ENCODE measurements at regions not wholly inside any gene's neighbourhood (a gene's known extent, or its start where the extent isn't known, plus 50 kb on each side); places are given as distances from the start of the nearest gene placed in this dataset.
"Not testable (repeated sequence)": the region's sequence is repeated elsewhere in the genome, so short reads cannot be mapped to it uniquely, and the experiment has no call there.

GRCh38 chr10:125235093-125236069 is 75.0 kb upstream of the CTBP2 start:
- Histone ChIP-seq H3K27ac (no peak overlapping the region), H3K36me3 (no peaks in the 10 kb centered on the region), H3K4me1 (no peaks in the 10 kb centered on the region), H3K4me3 (no peak overlapping the region), H3K27me3 (no peaks in the 10 kb centered on the region), H3K9me3 (peaks cover 7 to 13% of the 10 kb centered on the region in 2 donors)
- WGBS, 2 donors (ENCODE audit: low coverage in 1 of 2): 79 to 100% methylated on average over 2 to 6 of the region's 6 CpGs
- no peak for DNase-seq
- no peak for TF ChIP-seq POLR2AphosphoS5 (IDR thresholded peaks at IDR 0.05)
- no peak for TF ChIP-seq EP300 (IDR thresholded peaks at IDR 0.05; ENCODE audit: low read depth)
- TF ChIP-seq POLR2A (IDR thresholded peaks at IDR 0.05): no peak
- TF ChIP-seq, protein P1, sequence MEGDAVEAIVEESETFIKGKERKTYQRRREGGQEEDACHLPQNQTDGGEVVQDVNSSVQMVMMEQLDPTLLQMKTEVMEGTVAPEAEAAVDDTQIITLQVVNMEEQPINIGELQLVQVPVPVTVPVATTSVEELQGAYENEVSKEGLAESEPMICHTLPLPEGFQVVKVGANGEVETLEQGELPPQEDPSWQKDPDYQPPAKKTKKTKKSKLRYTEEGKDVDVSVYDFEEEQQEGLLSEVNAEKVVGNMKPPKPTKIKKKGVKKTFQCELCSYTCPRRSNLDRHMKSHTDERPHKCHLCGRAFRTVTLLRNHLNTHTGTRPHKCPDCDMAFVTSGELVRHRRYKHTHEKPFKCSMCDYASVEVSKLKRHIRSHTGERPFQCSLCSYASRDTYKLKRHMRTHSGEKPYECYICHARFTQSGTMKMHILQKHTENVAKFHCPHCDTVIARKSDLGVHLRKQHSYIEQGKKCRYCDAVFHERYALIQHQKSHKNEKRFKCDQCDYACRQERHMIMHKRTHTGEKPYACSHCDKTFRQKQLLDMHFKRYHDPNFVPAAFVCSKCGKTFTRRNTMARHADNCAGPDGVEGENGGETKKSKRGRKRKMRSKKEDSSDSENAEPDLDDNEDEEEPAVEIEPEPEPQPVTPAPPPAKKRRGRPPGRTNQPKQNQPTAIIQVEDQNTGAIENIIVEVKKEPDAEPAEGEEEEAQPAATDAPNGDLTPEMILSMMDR (IDR thresholded peaks at IDR 0.05): no peak
- intact Hi-C loops (cut with DNase I; ENCODE audit: low total_unique reads): loop anchor here (1.0 kb wide), 1 partner anchor 115 kb away; no protein-coding TSS in a partner anchor
- in situ Hi-C loops (cut with MboI; ENCODE audit: low pct_ligation_motif_present in 1 of 4, low pct_unique_long_range_greater_than_20kb in 1 of 4, low sequenced_read_pairs in 3 of 4): no loop called here

- WGBS, 2 donors (ENCODE audit: low coverage in 1 of 2): 47 to 88% methylated on average over 2 to 4 of the region's 4 CpGs
- peaks cover 7 to 13% of the 10 kb centered on the region in 2 donors for H3K9me3 ChIP-seq
- H3K27ac ChIP-seq; H3K36me3 ChIP-seq; intact Hi-C loops (cut with DNase I; ENCODE audit: low total_unique reads); H3K4me1 ChIP-seq; DNase-seq; H3K27me3 ChIP-seq; in situ Hi-C loops (cut with MboI; ENCODE audit: low pct_ligation_motif_present in 1 of 4, low pct_unique_long_range_greater_than_20kb in 1 of 4, low sequenced_read_pairs in 3 of 4); H3K4me3 ChIP-seq: not testable (repeated sequence)
Observed at GRCh38 chr10:125234576-125234975, 74.2 kb upstream of the CTBP2 start.

DNA sequence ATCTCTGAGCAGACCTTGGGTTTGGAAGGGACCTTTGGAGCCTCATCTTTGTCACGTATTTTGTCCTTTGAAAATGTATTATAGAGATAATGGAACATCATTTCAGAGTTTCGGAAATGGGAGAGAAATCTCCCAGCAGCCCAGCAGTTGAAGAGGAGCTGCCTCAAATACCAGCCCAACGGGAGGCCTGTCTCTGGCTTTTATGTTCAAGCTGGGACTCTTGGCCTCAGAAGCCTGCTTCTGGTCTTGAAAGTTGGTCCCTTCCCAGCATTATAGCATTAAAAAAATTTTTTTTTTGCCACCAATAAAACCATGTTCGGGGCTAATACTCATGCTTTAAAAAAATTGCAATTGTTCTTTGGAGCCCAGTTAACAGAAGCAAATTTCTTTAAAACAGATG is 73.4 kb upstream of the CTBP2 start:
- Histone ChIP-seq H3K27ac (no peak overlapping the region), H3K9me3 (peaks cover 2 to 8% of the 10 kb centered on the region in 2 donors), H3K4me3 (no peak overlapping the region), H3K36me3 (no peaks in the 10 kb centered on the region), H3K4me1 (no peaks in the 10 kb centered on the region), H3K27me3 (no peaks in the 10 kb centered on the region)
- WGBS, 2 donors (ENCODE audit: low coverage in 1 of 2): 50 to 79% methylated on average over 1 to 4 of the region's 4 CpGs
- in situ Hi-C loops (cut with MboI; ENCODE audit: low pct_ligation_motif_present in 1 of 4, low pct_unique_long_range_greater_than_20kb in 1 of 4, low sequenced_read_pairs in 3 of 4) (no loop called here), intact Hi-C loops (cut with DNase I; ENCODE audit: low total_unique reads) (no loop called here)
- DNase-seq: no peak
- TF ChIP-seq POLR2A (IDR thresholded peaks at IDR 0.05) (no peak), EP300 (IDR thresholded peaks at IDR 0.05; ENCODE audit: low read depth) (no peak), POLR2AphosphoS5 (IDR thresholded peaks at IDR 0.05) (no peak)
- TF ChIP-seq, protein P1 (IDR thresholded peaks at IDR 0.05): no peak

GRCh38 chr10:125232841-125233240 is 72.5 kb upstream of the CTBP2 start:
- in situ Hi-C loops (cut with MboI; ENCODE audit: low pct_ligation_motif_present in 1 of 4, low pct_unique_long_range_greater_than_20kb in 1 of 4, low sequenced_read_pairs in 3 of 4): no loop called here
- no peak overlapping the region for H3K27ac ChIP-seq
- no peaks in the 10 kb centered on the region for H3K9me3 ChIP-seq
- no peaks in the 10 kb centered on the region for H3K4me1 ChIP-seq
- no peak for DNase-seq
- no peak overlapping the region for H3K4me3 ChIP-seq
- no peaks in the 10 kb centered on the region for H3K36me3 ChIP-seq
- intact Hi-C loops (cut with DNase I; ENCODE audit: low total_unique reads): no loop called here
- no peak for TF ChIP-seq EP300 (IDR thresholded peaks at IDR 0.05; ENCODE audit: low read depth)
- TF ChIP-seq, protein P1 (IDR thresholded peaks at IDR 0.05): no peak
- TF ChIP-seq POLR2A (IDR thresholded peaks at IDR 0.05): no peak
- no peak for TF ChIP-seq POLR2AphosphoS5 (IDR thresholded peaks at IDR 0.05)
- H3K27me3 ChIP-seq: no peaks in the 10 kb centered on the region
- WGBS, 2 donors (ENCODE audit: low coverage in 1 of 2): 80 to 88% methylated on average over 4 to 5 of the region's 5 CpGs
